Coronary artery (tissue), 2 donors: ENCODE measurements at regions not wholly inside any gene's neighbourhood (a gene's known extent, or its start where the extent isn't known, plus 50 kb on each side); places are given as distances from the start of the nearest gene placed in this dataset.

Experiments used
- DNase-seq: peaks from one replicate; pipeline ENCODE4 v3.0.0-alpha.2; 2017; ENCODE audit warnings: low spot score
- H3K27ac ChIP-seq, 2 donors: fragments of 200-600 bp; sonication (generic); one replicate each; pipeline ENCODE4 v1.5.1; 2016 to 2019
- H3K4me3 ChIP-seq: fragments of 200-600 bp; sonication (generic); 2 replicates; pipeline ENCODE4 v1.5.1; 2016; ENCODE audit warnings: mild to moderate bottlenecking, moderate library complexity
- TF ChIP-seq, protein P1 (sequence below): fragments of 200-600 bp; sonication (generic); IDR thresholded peaks from one replicate; pipeline ENCODE4 v1.5.1; 2019; ENCODE audit warnings: antibody characterized with exemption

DNA sequence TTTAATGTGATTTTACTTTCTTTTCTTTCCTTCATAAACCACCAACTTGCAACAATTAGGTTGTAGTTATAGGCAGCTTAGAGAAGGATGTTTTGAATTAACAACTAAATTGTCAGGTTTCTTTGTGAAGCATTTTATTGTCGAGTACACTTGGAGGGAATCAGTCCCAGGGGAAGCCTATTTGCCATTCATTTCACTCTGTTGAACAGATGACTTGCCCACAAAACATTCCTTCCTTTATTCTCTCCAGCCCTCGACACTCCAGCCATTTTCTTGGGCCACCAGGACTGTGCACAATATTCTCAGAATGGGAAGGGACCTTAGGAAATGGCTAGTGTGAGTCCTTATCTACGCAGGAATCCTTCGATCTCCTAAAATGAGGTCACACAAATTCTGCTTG is 620.6 kb downstream of the SOX6 start:
- Histone ChIP-seq H3K27ac (no peak overlapping the region), H3K4me3 (no peak overlapping the region)
- TF ChIP-seq, protein P1, sequence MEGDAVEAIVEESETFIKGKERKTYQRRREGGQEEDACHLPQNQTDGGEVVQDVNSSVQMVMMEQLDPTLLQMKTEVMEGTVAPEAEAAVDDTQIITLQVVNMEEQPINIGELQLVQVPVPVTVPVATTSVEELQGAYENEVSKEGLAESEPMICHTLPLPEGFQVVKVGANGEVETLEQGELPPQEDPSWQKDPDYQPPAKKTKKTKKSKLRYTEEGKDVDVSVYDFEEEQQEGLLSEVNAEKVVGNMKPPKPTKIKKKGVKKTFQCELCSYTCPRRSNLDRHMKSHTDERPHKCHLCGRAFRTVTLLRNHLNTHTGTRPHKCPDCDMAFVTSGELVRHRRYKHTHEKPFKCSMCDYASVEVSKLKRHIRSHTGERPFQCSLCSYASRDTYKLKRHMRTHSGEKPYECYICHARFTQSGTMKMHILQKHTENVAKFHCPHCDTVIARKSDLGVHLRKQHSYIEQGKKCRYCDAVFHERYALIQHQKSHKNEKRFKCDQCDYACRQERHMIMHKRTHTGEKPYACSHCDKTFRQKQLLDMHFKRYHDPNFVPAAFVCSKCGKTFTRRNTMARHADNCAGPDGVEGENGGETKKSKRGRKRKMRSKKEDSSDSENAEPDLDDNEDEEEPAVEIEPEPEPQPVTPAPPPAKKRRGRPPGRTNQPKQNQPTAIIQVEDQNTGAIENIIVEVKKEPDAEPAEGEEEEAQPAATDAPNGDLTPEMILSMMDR: no peak
- no peak for DNase-seq

DNA sequence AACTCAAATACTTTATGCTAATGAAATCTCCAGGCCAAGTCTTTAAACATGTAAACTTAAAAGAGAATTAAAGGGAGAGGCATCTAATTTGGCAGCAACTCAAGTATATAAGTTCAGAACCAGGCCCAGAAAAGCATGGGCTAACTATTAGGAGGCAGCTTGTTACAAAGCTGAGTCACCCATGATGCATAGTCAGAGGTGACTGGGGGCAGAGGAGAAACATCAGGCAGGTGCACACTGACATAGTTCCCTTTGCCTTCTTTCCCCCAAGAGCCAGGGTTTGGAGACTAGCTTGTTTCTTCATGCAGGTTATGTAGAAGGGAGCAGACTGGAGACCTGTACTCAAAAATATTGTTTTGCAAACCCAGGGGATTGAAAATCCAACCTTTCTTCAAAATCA is 619.0 kb downstream of the SOX6 start:
- TF ChIP-seq, protein P1: no peak

DNA sequence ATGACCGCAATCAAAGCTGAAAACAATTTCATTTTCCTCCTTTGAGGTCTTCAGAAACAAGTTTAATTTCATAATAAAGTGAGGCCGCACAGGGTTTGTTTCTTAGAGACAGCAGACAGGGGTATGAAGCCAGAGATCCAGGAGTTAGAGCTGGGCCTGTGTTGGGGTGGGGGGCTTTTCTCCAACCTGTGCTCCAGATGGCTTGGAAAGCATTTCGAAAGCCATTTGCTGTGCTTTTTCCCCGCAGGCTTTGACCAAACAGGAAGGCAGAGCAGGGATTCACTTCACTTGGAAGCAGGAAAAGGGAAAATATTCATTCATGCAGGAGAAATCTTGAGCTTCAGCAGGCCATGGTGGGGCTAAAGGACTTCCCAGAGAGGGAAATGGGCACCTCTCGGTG is 617.4 kb downstream of the SOX6 start:
- no peak for DNase-seq
- TF ChIP-seq, protein P1: no peak
- Histone ChIP-seq H3K4me3 (no peak overlapping the region), H3K27ac (no peak overlapping the region)

More for the DNA sequence above, 619.0 kb downstream of the SOX6 start:
- Histone ChIP-seq H3K4me3 (no peak overlapping the region), H3K27ac (no peak overlapping the region)
- no peak for DNase-seq

DNA sequence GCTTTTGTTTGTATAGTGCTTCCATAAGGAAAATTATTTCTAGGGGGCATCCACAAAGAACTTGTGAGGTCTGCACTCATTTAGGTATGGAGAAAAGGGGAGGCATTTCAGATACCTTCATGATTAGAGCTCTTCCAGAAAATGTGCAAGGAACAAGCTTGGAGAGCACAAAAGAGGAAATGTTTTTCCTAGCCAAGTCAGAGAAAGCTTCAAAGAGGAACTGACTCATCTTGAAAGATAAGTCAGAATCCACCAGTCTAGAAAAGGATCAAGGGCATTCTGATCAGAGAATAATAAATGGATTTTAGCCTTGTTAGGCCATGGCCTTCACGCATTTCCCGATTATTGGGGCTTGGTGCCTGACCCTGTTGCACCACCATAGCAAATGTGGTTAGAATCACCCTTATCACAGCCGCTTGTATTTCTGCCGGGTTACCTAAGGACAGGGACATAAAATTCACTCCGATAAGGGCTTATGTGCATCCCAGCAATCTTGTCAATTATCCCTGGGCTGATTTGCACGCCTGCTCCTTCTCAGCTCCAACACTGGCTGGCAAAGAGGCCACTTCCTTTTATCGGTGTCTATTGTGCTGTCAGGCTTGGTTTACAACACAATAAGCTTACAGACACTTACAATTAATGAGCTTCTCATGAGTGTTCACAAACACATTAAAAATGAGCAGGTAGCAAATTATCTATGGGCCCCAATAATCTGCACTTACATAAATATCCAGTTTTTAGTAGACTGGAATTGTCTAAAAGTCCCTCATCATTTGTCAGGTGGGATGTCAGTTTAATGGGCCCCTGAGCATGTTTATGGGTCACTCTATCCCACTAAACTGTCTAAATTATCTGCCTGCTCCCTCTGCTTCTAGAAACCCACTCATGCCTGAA is 613.5 kb downstream of the SOX6 start:
- DNase-seq: no peak
- H3K27ac ChIP-seq: no peak overlapping the region
- no peak overlapping the region for H3K4me3 ChIP-seq
- TF ChIP-seq, protein P1: no peak

DNA sequence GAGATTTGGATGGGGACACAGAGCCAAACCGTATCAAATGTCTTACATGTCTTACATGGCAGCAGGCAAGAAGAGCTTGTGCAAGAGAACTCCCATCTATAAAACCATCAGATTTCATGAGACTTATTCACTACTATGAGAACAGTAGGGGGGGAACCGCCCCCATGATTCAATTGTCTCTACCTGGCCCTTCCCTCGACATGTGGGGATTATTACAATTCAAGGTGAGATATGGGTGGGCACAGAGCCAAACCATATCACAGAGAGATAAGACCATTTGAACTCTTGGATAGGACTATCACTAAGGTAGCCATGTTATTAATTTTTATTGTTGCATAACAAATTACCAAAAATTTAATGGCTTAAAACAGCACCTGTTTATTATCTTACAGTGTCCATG is 611.7 kb downstream of the SOX6 start:
- H3K27ac ChIP-seq: no peak overlapping the region
- TF ChIP-seq, protein P1: no peak
- H3K4me3 ChIP-seq: no peak overlapping the region
- DNase-seq: no peak

DNA sequence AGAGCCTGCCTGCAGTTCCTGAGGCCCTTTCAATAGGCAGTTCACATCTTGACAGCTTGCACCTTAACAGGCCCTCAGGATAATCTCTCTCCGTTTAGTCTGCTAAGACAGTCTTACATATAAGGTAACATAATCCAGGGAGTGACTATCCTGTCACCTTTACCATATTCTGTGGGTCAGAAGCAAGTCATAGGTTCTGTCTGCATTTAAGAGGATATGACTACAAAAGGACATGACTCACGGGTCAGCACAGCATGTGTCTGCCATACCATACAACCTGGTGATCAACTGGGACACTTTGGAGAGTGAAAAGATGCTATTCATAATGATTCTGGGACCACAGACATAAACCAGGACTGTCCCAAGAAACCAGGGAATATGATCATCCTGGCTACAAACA is 611.1 kb downstream of the SOX6 start:
- H3K4me3 ChIP-seq: no peak overlapping the region
- no peak overlapping the region for H3K27ac ChIP-seq
- no peak for DNase-seq
- TF ChIP-seq, protein P1: no peak

DNA sequence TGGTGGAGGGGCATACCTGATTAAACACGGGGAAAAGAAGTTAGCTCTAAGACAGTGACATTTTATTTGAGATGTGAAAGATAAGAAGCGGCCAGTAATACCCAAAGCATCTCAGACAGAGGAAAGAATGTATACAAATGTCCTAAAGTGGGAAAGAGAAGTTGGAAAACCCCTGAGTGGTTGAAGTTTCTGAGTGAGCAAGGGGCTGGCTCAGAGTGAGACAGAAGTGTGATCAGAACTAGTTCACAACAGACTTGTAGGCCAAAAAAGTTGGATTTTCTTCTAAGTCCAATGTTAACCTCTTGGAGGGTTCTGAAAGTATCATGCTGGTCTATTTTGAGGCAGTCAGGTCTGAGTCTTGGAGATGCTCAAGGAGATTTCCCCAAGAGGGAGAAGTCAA is 608.7 kb downstream of the SOX6 start:
- no peak for DNase-seq
- Histone ChIP-seq H3K4me3 (no peak overlapping the region), H3K27ac (no peak overlapping the region)
- TF ChIP-seq, protein P1: no peak
